ENCODE measurements at regions not wholly inside any gene's neighbourhood (a gene's known extent, or its start where the extent isn't known, plus 50 kb on each side); places are given as distances from the start of the nearest gene placed in this dataset.

DNA sequence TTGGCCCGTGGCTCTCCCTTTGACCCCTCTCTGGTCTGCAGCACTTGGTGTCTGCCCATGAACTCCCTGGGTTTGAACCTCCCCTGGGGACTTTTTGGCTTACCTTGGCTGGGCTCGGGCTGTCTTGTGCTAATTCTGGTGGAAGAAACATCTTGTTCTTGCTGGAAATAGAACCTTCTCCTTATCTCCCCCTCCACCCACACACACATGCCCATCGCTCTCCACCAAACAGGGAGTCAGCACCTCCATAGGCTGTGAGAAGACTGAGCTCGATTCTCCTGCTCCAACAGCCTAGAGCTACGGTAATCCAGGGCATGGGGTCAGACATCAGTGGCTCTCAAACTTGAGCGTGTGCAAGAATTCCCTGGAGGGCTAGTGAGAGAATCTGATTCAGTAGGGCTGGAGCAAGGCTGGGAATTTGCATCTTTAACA is 114.4 kb upstream of the SLC22A23 start:
- Histone ChIP-seq H3F3A (ENCODE audit: low read depth) (no peaks in the 10 kb centered on the region), H3K4me3 (ENCODE audit: low read length, poor library complexity, severe bottlenecking) (no peak overlapping the region)

GRCh38 chr6:3569816-3570215 is 113.0 kb upstream of the SLC22A23 start:
- no peaks in the 10 kb centered on the region for H3K9me3 ChIP-seq (ENCODE audit: insufficient read depth, low read depth, low read length)
- no peaks in the 10 kb centered on the region for H3K27me3 ChIP-seq (ENCODE audit: insufficient read depth, low read length, poor library complexity, severe bottlenecking)
- no peaks in the 10 kb centered on the region for H4K20me1 ChIP-seq (ENCODE audit: insufficient read depth, low read length, poor library complexity, severe bottlenecking)
- peaks cover 4% of the 10 kb centered on the region for H3K4me1 ChIP-seq (ENCODE audit: insufficient read depth, low read length, poor library complexity, severe bottlenecking)
- no peaks in the 10 kb centered on the region for H3K36me3 ChIP-seq (ENCODE audit: insufficient read depth, low read length)
- no peak overlapping the region for H3K9ac ChIP-seq (ENCODE audit: low read depth, low read length, poor library complexity, severe bottlenecking)
- TF ChIP-seq, protein P1, sequence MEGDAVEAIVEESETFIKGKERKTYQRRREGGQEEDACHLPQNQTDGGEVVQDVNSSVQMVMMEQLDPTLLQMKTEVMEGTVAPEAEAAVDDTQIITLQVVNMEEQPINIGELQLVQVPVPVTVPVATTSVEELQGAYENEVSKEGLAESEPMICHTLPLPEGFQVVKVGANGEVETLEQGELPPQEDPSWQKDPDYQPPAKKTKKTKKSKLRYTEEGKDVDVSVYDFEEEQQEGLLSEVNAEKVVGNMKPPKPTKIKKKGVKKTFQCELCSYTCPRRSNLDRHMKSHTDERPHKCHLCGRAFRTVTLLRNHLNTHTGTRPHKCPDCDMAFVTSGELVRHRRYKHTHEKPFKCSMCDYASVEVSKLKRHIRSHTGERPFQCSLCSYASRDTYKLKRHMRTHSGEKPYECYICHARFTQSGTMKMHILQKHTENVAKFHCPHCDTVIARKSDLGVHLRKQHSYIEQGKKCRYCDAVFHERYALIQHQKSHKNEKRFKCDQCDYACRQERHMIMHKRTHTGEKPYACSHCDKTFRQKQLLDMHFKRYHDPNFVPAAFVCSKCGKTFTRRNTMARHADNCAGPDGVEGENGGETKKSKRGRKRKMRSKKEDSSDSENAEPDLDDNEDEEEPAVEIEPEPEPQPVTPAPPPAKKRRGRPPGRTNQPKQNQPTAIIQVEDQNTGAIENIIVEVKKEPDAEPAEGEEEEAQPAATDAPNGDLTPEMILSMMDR (conservative IDR thresholded peaks at IDR 0.05; ENCODE audit: low read length): no peak
- no peak for TF ChIP-seq EZH2phosphoT487 (IDR thresholded peaks at IDR 0.05; ENCODE audit: borderline replicate concordance)
- no peaks in the 10 kb centered on the region for H3F3A ChIP-seq (ENCODE audit: low read depth)
- H3K9me2 ChIP-seq (replicated peaks; ENCODE audit: low read depth, low read length): no peaks in the 10 kb centered on the region
- no peak overlapping the region for H3K4me3 ChIP-seq (ENCODE audit: low read length, poor library complexity, severe bottlenecking)
- H3K79me2 ChIP-seq (ENCODE audit: insufficient read depth, low read length): no peaks in the 10 kb centered on the region
- no peak overlapping the region for H2AFZ ChIP-seq (ENCODE audit: low read length)
- no peak overlapping the region for H3K4me2 ChIP-seq (ENCODE audit: low read depth, low read length, poor library complexity, severe bottlenecking)

More for the DNA sequence above, 114.4 kb upstream of the SLC22A23 start:
- Histone ChIP-seq H3K36me3 (ENCODE audit: insufficient read depth, low read length) (no peaks in the 10 kb centered on the region), H3K4me1 (ENCODE audit: insufficient read depth, low read length, poor library complexity, severe bottlenecking) (peaks cover 16% of the 10 kb centered on the region), H3K9ac (ENCODE audit: low read depth, low read length, poor library complexity, severe bottlenecking) (no peak overlapping the region), H3K27me3 (ENCODE audit: insufficient read depth, low read length, poor library complexity, severe bottlenecking) (no peaks in the 10 kb centered on the region), H3K4me2 (ENCODE audit: low read depth, low read length, poor library complexity, severe bottlenecking) (no peak overlapping the region), H4K20me1 (ENCODE audit: insufficient read depth, low read length, poor library complexity, severe bottlenecking) (no peaks in the 10 kb centered on the region), H3K9me2 (replicated peaks; ENCODE audit: low read depth, low read length) (no peaks in the 10 kb centered on the region), H2AFZ (ENCODE audit: low read length) (no peak overlapping the region), H3K9me3 (ENCODE audit: insufficient read depth, low read depth, low read length) (no peaks in the 10 kb centered on the region), H3K79me2 (ENCODE audit: insufficient read depth, low read length) (no peaks in the 10 kb centered on the region)
- no peak for TF ChIP-seq EZH2phosphoT487 (IDR thresholded peaks at IDR 0.05; ENCODE audit: borderline replicate concordance)
- TF ChIP-seq, protein P1 (conservative IDR thresholded peaks at IDR 0.05; ENCODE audit: low read length): no peak

GRCh38 chr6:3568396-3569082 is 111.7 kb upstream of the SLC22A23 start:
- no peaks in the 10 kb centered on the region for H3K36me3 ChIP-seq (ENCODE audit: insufficient read depth, low read length)
- no peak overlapping the region for H3K4me2 ChIP-seq (ENCODE audit: low read depth, low read length, poor library complexity, severe bottlenecking)
- no peaks in the 10 kb centered on the region for H3F3A ChIP-seq (ENCODE audit: low read depth)
- no peaks in the 10 kb centered on the region for H3K9me3 ChIP-seq (ENCODE audit: insufficient read depth, low read depth, low read length)
- TF ChIP-seq EZH2phosphoT487 (IDR thresholded peaks at IDR 0.05; ENCODE audit: borderline replicate concordance): no peak
- TF ChIP-seq, protein P1 (conservative IDR thresholded peaks at IDR 0.05; ENCODE audit: low read length): no peak
- H4K20me1 ChIP-seq (ENCODE audit: insufficient read depth, low read length, poor library complexity, severe bottlenecking): no peaks in the 10 kb centered on the region
- no peak overlapping the region for H2AFZ ChIP-seq (ENCODE audit: low read length)
- no peak overlapping the region for H3K4me3 ChIP-seq (ENCODE audit: low read length, poor library complexity, severe bottlenecking)
- H3K4me1 ChIP-seq (ENCODE audit: insufficient read depth, low read length, poor library complexity, severe bottlenecking): peaks cover 9% of the 10 kb centered on the region
- no peaks in the 10 kb centered on the region for H3K27me3 ChIP-seq (ENCODE audit: insufficient read depth, low read length, poor library complexity, severe bottlenecking)
- H3K9me2 ChIP-seq (replicated peaks; ENCODE audit: low read depth, low read length): no peaks in the 10 kb centered on the region
- H3K79me2 ChIP-seq (ENCODE audit: insufficient read depth, low read length): no peaks in the 10 kb centered on the region
- H3K9ac ChIP-seq (ENCODE audit: low read depth, low read length, poor library complexity, severe bottlenecking): no peak overlapping the region
